SK-N-SH (cell line): ENCODE measurements at regions not wholly inside any gene's neighbourhood (a gene's known extent, or its start where the extent isn't known, plus 50 kb on each side); places are given as distances from the start of the nearest gene placed in this dataset.

Source experiments
- CTCF ChIA-PET: fragments of 300-600, 350-600 bp; formaldehyde crosslinking; extraction: SDS; loops from one replicate; lab custom pipeline; 2021; lab: Yijun Ruan, JAX
- POLR2A ChIA-PET: fragments of 350-600 bp; sonication (Branson Sonifier 250); formaldehyde crosslinking; extraction: SDS; loops from one replicate; lab custom pipeline; 2020; ENCODE audit warnings: antibody characterized with exemption, inconsistent platforms; lab: Yijun Ruan, JAX
- DNase-seq: peaks from one replicate; pipeline ENCODE4 v3.0.0; 2012
- H2AFZ ChIP-seq: fragments of 200-600 bp; sonication (generic); 2 replicates; pipeline ENCODE4 v1.8.1; 2016; ENCODE audit warnings: antibody characterized with exemption, mild to moderate bottlenecking, low read depth
- H3F3A ChIP-seq: fragments of 200-600 bp; sonication (generic); replicated peaks from 2 replicates; pipeline ENCODE3; 2016; ENCODE audit warnings: antibody characterized with exemption, mild to moderate bottlenecking; ENCODE audit not compliant: insufficient read depth
- H3K27ac ChIP-seq, 2 experiments: fragments of 200-500 bp in 1 of 2; fragments of 200-600 bp in 1 of 2; sonication (Bioruptor generic) in 1 of 2; sonication (generic), shearing (Covaris generic) in 1 of 2; 2 replicates each; pipeline versions ENCODE4 v1.5.1 to v1.6.1; 2014 to 2016; ENCODE audit warnings: low read depth in 2 of 2, inconsistent platforms in 1 of 2, low read length in 1 of 2, mild to moderate bottlenecking in 1 of 2, mixed read lengths in 1 of 2
- H3K27me3 ChIP-seq: fragments of 200-600 bp; sonication (generic), shearing (Covaris generic); 2 replicates; pipeline ENCODE4 v1.6.1; 2016; ENCODE audit warnings: mixed run types; ENCODE audit not compliant: insufficient read depth
- H3K36me3 ChIP-seq, 2 experiments: fragments of 200-500 bp in 1 of 2; fragments of 200-600 bp in 1 of 2; sonication (Bioruptor generic) in 1 of 2; sonication (generic) in 1 of 2; replicated peaks in 1 of 2; 2 replicates each; pipeline versions ENCODE3 to v1.5.1; 2014 to 2016; ENCODE audit warnings: low read length in 1 of 2, mild to moderate bottlenecking in 1 of 2; ENCODE audit not compliant: insufficient read depth in 2 of 2, control insufficient read depth in 1 of 2
- H3K4me1 ChIP-seq, 2 experiments: fragments of 200-500 bp in 1 of 2; fragments of 200-600 bp in 1 of 2; sonication (Bioruptor generic) in 1 of 2; sonication (generic), shearing (Covaris generic) in 1 of 2; 2 replicates each; pipeline versions ENCODE4 v1.5.1 to v1.6.1; 2014 to 2016; ENCODE audit warnings: low read depth in 1 of 2, low read length in 1 of 2, mixed run types in 1 of 2; ENCODE audit not compliant: insufficient read depth in 2 of 2, control insufficient read depth in 1 of 2
- H3K4me2 ChIP-seq: fragments of 200-600 bp; sonication (generic), shearing (Covaris generic); 2 replicates; pipeline ENCODE4 v1.6.1; 2017; ENCODE audit warnings: mixed run types
- H3K4me3 ChIP-seq, 2 experiments: fragments of 200-500 bp in 1 of 2; fragments of 200-600 bp in 1 of 2; sonication (Bioruptor generic) in 1 of 2; sonication (generic), shearing (Covaris generic) in 1 of 2; 2 replicates each; pipeline versions ENCODE4 v1.5.1 to v1.8.1; 2014 to 2016; ENCODE audit warnings: low read depth in 2 of 2, inconsistent platforms in 1 of 2, low read length in 1 of 2, mild to moderate bottlenecking in 1 of 2, mixed read lengths in 1 of 2, moderate library complexity in 1 of 2
- H3K79me2 ChIP-seq: fragments of 200-600 bp; sonication (generic); 2 replicates; pipeline ENCODE4 v1.8.1; 2017; ENCODE audit warnings: mild to moderate bottlenecking; ENCODE audit not compliant: insufficient read depth
- H3K9ac ChIP-seq: fragments of 200-600 bp; sonication (generic); 2 replicates; pipeline ENCODE4 v1.6.1; 2017; ENCODE audit warnings: mixed run types
- H3K9me2 ChIP-seq: fragments of 200-600 bp; sonication (generic); 2 replicates; pipeline ENCODE4 v1.6.1; 2017; ENCODE audit warnings: mixed run types
- H3K9me3 ChIP-seq: fragments of 200-600 bp; sonication (generic); 2 replicates; pipeline ENCODE4 v1.6.1; 2017; ENCODE audit warnings: mixed run types, mild to moderate bottlenecking, moderate library complexity
- H4K20me1 ChIP-seq: fragments of 200-600 bp; sonication (generic); 2 replicates; pipeline ENCODE4 v1.6.1; 2017; ENCODE audit warnings: mild to moderate bottlenecking, mixed run types; ENCODE audit not compliant: insufficient read depth
- ELF1 ChIP-seq: IDR thresholded peaks from 2 replicates; pipeline ENCODE4 v1.4.0; 2012
- EP300 ChIP-seq, 2 experiments: IDR thresholded peaks; 2 replicates each; pipeline versions ENCODE4 v1.4.0 to v1.6.1; 2012; ENCODE audit warnings: borderline replicate concordance in 1 of 2, low read depth in 1 of 2, low read length in 1 of 2
- EZH2phosphoT487 ChIP-seq: fragments of 200-600 bp; sonication (generic); IDR thresholded peaks from 2 replicates; pipeline ENCODE4 v1.6.1; 2017; ENCODE audit warnings: low read depth, mixed run types, mild to moderate bottlenecking, antibody characterized with exemption, moderate library complexity, borderline replicate concordance
- FOXM1 ChIP-seq: IDR thresholded peaks from 2 replicates; pipeline ENCODE4 v1.4.0; 2012; ENCODE audit warnings: low read depth, mild to moderate bottlenecking
- GATA2 ChIP-seq: sonication (generic); formaldehyde crosslinking; IDR thresholded peaks from 2 replicates; pipeline ENCODE4 v1.5.0; 2020; ENCODE audit warnings: mild to moderate bottlenecking, missing genetic modification reagents
- MEF2A ChIP-seq: IDR thresholded peaks from 2 replicates; pipeline ENCODE4 v1.4.0; 2012; ENCODE audit warnings: low read depth, borderline replicate concordance
- MXI1 ChIP-seq: IDR thresholded peaks from 2 replicates; pipeline ENCODE4 v1.6.1; 2012; ENCODE audit warnings: mild to moderate bottlenecking, low read depth, low read length, improper control_type of control experiment
- PBX3 ChIP-seq: IDR thresholded peaks from 2 replicates; pipeline ENCODE4; 2012
- RFX5 ChIP-seq: IDR thresholded peaks from 2 replicates; pipeline ENCODE4 v1.6.1; 2012; ENCODE audit warnings: mild to moderate bottlenecking, improper control_type of control experiment, low read length
- RXRA ChIP-seq: IDR thresholded peaks from 2 replicates; pipeline ENCODE4 v1.4.0; 2012; ENCODE audit warnings: low read depth, mild to moderate bottlenecking, borderline replicate concordance
- SIN3A ChIP-seq: IDR thresholded peaks from 2 replicates; pipeline ENCODE4 v1.6.1; 2012; ENCODE audit warnings: low read depth, mild to moderate bottlenecking, low read length, moderate library complexity, borderline replicate concordance
- TAF1 ChIP-seq: IDR thresholded peaks from 2 replicates; pipeline ENCODE4 v1.6.1; 2012; ENCODE audit warnings: low read depth, mild to moderate bottlenecking, low read length, moderate library complexity, borderline replicate concordance
- TCF12 ChIP-seq: IDR thresholded peaks from 2 replicates; pipeline ENCODE4 v1.4.0; 2012
- TEAD4 ChIP-seq: IDR thresholded peaks from 2 replicates; pipeline ENCODE4 v1.4.0; 2012; ENCODE audit warnings: mild to moderate bottlenecking, borderline replicate concordance; ENCODE audit not compliant: insufficient read depth
- USF1 ChIP-seq: IDR thresholded peaks from 2 replicates; pipeline ENCODE4 v1.4.0; 2012; ENCODE audit warnings: low read depth, borderline replicate concordance
- YY1 ChIP-seq: IDR thresholded peaks from 2 replicates; pipeline ENCODE4 v1.4.0; 2012; ENCODE audit warnings: low read depth, mild to moderate bottlenecking
- WGBS: methylation state at CpG from one replicate; pipeline ENCODE4 v1.1.6; 2017; ENCODE audit warnings: low lambda C conversion rate; 5-methylcytosine and 5-hydroxymethylcytosine counted together

DNA sequence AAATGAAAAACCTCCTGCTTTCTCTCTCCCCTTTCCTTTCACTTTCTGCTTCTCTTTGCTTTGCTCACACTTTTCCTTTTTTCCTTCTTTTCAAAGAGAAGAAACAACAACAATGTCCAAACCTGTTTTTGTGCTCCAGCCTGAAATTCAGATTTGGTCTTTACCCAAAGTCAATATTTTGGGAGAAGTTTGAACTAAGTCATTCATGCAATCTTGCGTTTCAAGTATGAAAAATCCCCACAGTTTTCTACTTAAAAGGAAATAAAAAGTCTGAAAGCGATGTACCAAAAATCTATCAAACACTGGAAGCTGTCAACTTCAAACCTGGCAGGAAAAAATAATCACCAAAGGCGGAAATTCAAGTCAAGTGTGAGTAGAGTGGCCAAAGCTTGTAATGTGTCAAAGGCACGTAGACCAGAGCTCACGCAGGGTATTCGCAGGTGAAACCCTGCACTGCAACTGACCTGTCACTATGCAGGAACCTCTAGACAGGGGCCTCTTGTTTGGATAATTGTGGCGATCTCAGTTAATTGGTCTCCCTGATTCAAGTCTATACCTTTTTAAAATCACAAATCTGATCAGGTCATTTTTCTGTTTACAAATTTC, 118.8 kb upstream of the GALNT15 start:
- H3K4me3 ChIP-seq, result no peak overlapping the region
- POLR2A ChIA-PET, result no interaction called here
- H3K4me1 ChIP-seq, result peaks cover 0 to 12% of the 10 kb centered on the region in 2 experiments; a peak in 3 of 4 replicates
- no peaks in the 10 kb centered on the region for H3K36me3 ChIP-seq
- CTCF ChIA-PET, result interaction anchor here (0.6 to 2.3 kb wide), 3 partner anchors 65 to 123 kb away, joined by 3 to 16 read pairs (median 3); no protein-coding TSS in a partner anchor
- TF ChIP-seq EP300 (IDR thresholded peaks at IDR 0.05; ENCODE audit: borderline replicate concordance in 1 of 2, low read depth in 1 of 2, low read length in 1 of 2) (no peak), MEF2A (no peak), RXRA (no peak), TEAD4 (no peak), EZH2phosphoT487 (no peak), PBX3 (no peak), MXI1 (no peak), RFX5 (no peak)
- TF ChIP-seq, all 33 proteins: peak for 0
- Histone ChIP-seq H4K20me1 (no peaks in the 10 kb centered on the region), H3K9ac (no peak overlapping the region), H3K79me2 (no peaks in the 10 kb centered on the region), H3F3A (peaks cover 22% of the 10 kb centered on the region), H3K9me2 (no peaks in the 10 kb centered on the region), H3K4me2 (no peak overlapping the region), H2AFZ (peak overlapping the region; percentile 30; the same call in 1 of the 2 replicates), H3K27ac (no peak overlapping the region), H3K9me3 (no peaks in the 10 kb centered on the region), H3K27me3 (no peaks in the 10 kb centered on the region)
- 86% methylated on average over 7 of the region's 7 CpGs for WGBS
- no peak for DNase-seq

GRCh38 chr3:16056217-16056616, 118.3 kb upstream of the GALNT15 start:
- Histone ChIP-seq H3K4me1 (peaks cover 0 to 13% of the 10 kb centered on the region in 2 experiments; a peak in 2 of 4 replicates), H3K27me3 (no peaks in the 10 kb centered on the region), H3F3A (peaks cover 27% of the 10 kb centered on the region), H3K4me2 (no peak overlapping the region), H3K79me2 (no peaks in the 10 kb centered on the region), H3K9ac (no peak overlapping the region), H3K4me3 (no peak overlapping the region), H3K9me2 (no peaks in the 10 kb centered on the region), H3K36me3 (no peaks in the 10 kb centered on the region), H3K27ac (no peak overlapping the region), H3K9me3 (no peaks in the 10 kb centered on the region), H2AFZ (no peak overlapping the region), H4K20me1 (no peaks in the 10 kb centered on the region)
- 94% methylated on average over 2 of the region's 2 CpGs for WGBS
- TF ChIP-seq RXRA, result no peak
- no peak for TF ChIP-seq FOXM1
- no peak for TF ChIP-seq GATA2 (CRISPR knock-in tag)
- TF ChIP-seq EZH2phosphoT487, result no peak
- TF ChIP-seq SIN3A, result no peak
- no peak for TF ChIP-seq YY1
- no peak for TF ChIP-seq TAF1
- TF ChIP-seq TEAD4, result no peak
- no peak for TF ChIP-seq USF1
- no peak for TF ChIP-seq EP300 (IDR thresholded peaks at IDR 0.05; ENCODE audit: borderline replicate concordance in 1 of 2, low read depth in 1 of 2, low read length in 1 of 2)
- TF ChIP-seq ELF1, result no peak
- no peak for TF ChIP-seq TCF12
- POLR2A ChIA-PET, result no interaction called here
- DNase-seq, result no peak
- CTCF ChIA-PET, result interaction anchor here (0.6 to 1.0 kb wide), 2 partner anchors 64 to 122 kb away, joined by 3 read pairs; no protein-coding TSS in a partner anchor
